ENCODE measurements at regions not wholly inside any gene's neighbourhood (a gene's known extent, or its start where the extent isn't known, plus 50 kb on each side); places are given as distances from the start of the nearest gene placed in this dataset.
"Not testable (repeated sequence)": the region's sequence is repeated elsewhere in the genome, so short reads cannot be mapped to it uniquely, and the experiment has no call there.

DNA sequence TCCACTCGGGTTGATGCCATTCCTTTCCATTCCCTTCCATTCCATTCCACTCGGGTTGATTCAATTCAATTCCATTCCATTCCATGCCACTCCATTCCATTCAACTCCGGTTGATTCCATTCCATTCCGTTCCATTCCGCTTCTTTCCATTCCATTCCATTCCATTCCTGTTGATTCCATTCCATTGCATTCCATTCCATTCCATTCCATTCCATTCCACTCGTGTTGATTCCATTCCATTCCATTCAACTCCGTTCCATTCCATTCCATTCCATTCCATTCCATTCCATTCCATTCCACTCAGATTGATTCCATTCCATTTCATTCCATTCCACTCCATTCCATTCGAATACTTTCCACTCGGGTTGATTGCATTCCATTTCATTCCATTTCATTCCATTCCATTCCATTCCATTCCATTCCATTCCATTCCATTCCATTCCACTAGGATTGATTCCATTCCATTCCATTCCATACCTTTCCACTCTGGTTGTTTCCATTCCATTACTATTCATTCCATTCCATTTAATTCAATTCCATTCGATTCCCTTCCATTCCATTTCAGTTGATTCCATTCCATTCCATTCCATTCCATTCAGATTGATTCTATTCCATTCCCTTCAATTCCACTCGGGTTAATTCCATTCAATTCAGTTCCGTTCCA lies 1141.8 kb downstream of the RPIA start:
- peak; percentile 36 for DNase-seq (ENCODE audit: low spot score)

DNA sequence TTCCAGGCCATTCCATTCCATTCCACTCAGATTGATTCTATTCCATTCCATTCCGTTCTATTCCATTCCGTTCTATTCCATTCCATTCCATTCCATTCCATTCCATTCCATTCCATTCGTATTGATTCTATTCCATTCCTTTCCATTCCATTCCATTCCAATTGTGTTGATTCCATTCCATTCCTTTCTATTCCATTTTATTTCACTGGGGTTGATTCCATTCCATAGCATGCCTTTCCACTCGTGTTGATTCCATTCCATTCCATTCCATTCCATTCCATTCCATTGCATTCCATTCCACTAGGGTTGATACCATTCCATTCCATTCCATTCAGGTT lies 1142.3 kb downstream of the RPIA start:
- peak; percentile 50 for DNase-seq (ENCODE audit: low spot score)

DNA sequence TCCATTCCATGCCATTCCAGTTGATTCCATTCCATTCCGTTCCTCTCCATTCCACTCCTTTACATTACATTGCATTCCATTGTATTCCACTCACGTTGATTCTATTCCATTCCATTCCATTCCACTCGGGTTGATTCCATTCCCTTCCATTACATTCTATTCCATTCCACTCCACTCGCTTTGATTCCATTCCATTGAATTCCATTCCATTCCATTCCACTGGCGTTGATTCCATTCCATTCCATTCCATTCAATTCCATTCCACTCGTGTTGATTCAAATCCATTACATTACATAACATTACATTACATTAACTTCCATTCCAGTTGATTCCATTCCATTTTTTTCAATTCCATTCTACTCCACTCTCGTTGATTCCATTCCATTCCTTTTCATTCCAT lies 1142.8 kb downstream of the RPIA start:
- no peak for DNase-seq (ENCODE audit: low spot score)

DNA sequence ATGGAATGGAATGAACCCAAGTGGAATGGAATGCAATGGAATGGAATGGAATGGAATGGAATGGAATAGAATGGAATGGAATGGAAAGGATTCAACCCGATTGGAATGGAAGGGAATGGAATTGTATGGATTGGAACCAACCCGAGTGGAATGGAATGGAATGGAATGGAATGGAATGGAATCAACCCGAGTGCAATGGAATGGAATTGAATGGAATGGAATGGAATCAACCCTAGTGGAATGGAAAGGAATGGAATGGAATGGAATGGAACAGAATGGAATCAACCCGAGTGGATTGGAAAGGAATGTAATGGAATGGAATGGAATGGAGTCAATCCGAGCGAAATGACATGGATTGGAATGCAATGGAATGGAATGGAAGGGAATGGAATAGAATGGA lies 1144.9 kb downstream of the RPIA start:
- peak; percentile 49 for DNase-seq (ENCODE audit: low spot score)

DNA sequence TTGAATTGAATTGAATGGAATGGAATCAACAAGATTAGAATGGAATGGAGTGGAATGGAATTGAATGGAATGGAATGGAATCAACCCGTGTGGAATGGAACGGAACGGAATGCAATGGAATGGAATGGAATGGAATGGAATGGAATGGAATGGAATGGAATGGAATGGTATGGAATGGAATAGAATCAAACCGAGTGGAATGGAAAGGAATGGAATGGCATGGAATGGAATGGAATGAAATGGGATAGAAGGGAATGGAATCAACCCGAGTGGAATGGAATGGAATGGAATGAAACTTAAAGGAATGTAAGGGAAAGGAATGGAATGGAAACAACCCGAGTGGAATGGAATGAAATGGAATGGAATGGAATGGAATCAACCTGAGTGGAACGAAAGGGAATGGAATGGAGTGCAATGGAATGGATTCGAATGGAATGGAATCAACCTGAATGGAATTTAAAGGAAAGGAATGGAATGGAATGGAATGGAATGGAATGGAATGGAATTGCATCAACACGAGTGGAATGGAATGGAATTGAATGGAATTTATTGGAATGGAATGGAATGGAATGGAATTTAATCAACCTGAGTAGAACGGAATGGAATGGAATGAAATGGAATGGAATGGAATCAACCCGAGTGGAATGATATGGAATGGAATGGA lies 1146.6 kb downstream of the RPIA start:
- no peak for DNase-seq (ENCODE audit: low spot score)

DNA sequence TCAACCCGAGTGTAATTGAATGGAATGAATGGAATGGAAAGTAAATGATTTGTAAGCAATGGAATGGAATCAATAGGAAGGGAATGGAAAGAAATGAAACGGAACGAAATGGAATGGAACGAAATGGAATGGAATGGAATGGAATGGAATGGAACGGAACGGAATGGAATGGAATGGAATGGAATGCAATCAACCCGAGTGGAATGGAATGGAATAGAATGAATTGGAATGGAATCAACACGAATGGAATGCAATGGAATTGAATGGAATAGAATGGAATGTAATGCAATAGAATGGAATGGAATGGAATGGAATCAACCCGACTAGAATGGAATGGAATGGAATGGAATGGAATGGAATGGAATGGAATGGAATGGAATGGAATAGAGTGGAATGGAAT lies 1148.7 kb downstream of the RPIA start:
- DNase-seq (ENCODE audit: low spot score): not testable (repeated sequence)

DNA sequence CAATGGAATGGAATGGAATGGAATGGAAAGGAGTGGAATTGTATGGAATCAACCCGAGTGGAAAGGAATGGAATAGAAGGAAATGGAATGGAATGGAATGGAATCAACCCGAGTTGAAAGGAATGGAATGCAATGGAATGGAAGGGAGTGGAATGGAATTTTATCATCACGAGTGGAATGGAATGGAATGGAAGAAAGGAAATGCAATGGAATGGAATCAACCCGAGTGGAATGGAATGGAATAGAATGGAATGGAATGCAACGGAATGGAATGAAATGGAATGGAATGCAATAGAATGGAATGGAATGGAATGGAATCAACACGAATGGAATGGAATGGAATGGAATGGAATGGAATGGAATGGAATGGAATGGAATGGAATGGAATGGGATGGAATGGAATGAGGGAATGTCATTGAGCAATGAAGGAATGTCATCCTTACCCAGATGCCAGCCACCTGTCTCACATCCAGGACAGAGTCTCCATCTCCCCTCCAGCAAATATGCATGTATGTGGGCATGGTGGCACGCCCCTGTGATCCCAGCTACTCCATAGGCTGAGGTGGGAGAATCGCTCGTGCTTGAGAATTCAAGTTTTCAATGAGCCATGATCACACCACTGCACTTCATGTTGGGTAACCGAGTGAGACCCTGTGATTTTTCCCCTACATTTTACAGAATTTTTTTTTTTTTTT lies 1149.5 kb downstream of the RPIA start:
- DNase-seq (ENCODE audit: low spot score): not testable (repeated sequence)

DNA sequence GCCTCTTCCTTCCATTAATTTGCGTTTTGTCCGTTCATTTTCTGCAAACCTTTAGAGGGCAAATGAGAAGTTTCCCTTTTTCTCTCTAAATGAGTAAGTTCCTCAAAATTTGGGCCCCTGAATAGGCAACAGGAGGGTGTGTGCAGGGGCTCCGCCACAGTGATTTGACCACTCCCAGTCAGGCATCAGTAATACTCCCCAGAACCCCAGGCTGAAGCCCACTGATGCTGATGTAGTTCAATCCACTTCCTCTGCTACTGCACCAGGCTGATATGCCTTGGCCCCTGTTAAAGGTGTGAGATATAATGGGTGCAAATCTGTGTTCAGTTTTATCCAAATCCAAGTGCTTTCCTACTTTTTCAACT lies 1150.0 kb downstream of the RPIA start:
- DNase-seq (ENCODE audit: low spot score): no peak

DNA sequence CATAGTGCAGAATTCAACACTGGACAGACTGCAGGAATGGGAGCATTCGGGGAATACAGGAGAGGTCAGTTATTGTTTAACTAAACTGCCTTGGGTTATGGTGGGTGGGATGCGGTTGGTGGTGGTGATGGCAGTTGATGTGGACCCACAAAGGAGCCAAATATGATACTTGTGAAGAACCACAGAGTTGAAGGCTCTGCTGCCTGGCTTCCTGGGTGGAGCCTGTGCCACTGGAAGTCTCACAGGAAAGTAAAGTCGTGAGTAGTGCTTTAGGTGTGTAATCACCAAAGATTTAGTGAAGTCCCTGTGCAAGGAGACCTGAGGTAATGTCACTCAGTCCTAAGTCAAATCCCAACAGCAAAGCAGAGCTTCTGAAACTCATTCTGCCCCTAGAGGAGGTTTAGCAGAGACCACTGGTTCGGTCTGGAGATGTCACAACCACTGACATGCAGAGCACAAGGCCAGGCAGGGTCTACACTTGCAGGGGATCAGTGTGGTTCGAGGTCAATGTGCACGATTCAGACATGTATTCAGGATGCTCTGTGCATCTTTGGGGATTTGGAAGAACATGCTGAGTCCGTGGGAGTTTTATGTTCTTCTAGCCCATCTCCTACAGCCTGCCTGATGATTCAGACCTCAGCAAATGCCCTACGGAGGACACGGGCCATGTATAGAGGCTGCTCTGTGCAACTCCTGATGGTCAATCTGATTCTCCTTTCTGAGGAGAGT lies 1150.9 kb downstream of the RPIA start:
- no peak for DNase-seq (ENCODE audit: low spot score)

DNA sequence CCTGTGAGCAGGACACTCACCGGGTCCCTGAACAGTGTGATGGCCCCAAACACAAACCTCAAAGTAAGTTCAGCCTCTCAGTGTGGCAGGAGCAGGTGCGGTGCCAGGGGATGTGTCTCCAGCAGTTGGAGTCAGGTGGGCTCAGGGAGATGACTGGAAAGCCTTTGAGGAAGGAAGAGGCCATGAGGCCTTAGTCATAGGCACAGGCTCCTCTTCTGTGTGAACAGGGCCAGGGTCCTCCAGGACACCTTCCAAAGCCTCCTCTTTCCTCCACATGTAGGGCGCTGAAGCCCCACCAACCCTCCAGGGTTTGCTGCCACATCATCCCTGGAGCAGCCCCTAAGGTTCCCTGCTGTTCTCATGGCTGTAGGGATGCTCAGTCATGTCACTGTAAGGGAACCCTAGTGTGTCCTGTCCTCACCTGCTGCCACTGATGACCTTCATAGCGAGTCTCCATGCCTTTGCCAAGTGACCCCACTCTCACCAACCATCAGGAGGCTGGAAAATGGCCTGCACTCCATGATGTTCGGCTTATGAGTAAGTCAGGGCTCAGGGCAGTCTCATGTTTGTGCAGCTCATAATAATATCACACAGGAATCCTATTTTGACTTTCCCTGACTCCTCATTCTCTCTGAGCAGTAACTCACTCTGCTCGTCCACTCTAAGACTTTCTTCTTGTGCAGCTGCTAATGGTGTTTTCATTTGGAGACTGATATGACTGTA lies 1152.9 kb downstream of the RPIA start:
- no peak for DNase-seq (ENCODE audit: low spot score)

DNA sequence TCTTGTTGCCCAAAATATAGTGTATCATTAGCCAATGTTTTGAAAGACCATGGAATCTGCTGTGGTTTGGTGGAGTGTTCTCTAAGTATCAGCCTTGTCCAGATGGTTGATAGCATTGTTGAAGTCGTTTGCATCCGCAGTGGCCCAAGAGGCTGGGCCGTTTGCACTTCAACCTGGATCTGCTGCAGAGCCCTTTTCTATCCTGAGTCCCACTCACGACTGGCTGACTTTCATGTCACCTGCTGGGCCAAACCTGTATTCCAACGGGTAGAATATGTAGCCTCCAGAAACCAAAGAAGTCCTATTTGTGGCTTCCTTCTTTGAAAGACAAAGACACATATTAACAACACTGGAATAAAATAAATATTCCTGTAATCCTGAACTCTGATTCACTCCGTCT lies 1154.1 kb downstream of the RPIA start:
- DNase-seq (ENCODE audit: low spot score): no peak

DNA sequence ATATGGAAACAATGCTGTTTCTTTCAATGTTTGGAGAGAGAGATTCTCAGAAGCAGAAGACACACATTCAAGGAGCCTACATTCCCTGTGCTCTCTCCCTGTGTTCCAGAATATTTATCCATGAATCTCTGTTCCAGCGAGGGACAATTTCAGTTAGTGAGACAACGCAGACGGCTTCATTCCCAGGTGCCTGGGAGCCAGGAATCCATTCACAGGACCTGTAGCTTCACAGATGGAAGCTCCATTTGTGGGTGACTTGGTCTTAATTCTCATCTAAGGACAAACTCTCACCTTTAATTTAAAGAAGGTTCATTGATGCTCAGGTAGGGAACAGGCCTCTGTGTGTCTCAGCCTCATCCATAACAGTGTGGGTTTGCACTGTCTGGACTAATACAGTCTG lies 1156.6 kb downstream of the RPIA start:
- no peak for DNase-seq (ENCODE audit: low spot score)

DNA sequence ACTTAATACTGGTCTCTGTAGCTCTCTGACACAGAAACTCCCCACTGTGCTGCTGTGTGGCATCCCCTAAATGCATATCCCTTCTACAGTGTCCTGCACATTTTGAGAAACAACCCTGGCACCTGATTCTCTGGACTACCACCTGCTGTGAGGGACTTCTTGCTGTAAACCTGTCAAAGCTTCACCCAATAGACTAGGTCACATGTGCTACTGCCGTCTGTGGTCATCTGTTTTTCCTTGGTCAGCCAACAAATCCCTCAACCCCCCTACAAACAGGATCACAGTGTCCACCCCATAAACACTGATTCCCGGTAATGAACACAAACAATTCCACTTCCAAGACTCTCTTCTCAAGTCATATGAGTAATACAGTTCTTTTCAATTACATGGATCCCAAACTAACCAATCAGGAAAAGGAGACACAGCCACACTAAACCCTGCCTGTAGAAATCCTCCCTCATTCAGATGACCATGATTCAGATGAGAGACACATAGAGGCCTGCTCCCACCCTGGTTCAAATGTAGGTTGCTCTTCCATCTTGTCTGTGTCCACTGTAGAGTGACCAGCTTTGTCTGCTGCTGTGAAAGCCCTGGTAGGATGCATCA lies 1157.4 kb downstream of the RPIA start:
- no peak for DNase-seq (ENCODE audit: low spot score)

DNA sequence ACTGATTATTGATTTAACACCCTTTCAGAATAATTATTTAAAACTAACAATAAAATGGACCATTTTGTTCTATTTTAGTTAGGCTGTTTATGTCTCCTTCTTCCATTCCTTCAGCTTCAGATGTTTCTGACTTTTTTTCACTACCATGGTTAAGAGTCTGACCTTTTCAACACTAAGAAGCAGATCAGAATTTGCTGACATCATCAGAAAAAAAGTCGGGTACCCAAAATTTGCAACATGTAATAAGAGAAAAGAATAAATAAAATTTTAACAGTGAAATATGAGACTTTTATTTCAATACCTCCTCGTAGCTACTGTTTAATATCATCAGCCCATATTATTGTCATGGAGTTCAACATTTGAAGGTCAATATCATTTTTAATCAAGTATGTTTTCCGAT lies 1158.3 kb downstream of the RPIA start:
- DNase-seq (ENCODE audit: low spot score): no peak

DNA sequence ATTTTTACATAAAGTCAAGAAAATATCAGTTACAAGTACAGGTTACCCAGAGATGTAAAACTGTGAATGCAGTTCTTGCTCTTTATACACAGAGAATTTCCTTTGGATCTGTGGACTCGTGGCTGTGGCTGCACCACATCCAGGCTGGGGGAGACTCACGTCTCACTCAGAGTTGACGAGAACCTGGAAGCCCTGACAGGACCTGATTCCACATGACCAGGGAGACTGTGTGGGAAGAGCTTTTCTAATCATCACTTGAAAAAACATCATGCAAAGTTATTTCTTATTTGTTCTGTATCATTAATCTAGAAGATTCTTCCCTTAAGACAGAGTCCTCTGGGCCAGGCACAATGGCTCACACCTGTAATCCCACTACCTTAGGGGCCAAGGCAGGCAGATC lies 1159.0 kb downstream of the RPIA start:
- no peak for DNase-seq (ENCODE audit: low spot score)

DNA sequence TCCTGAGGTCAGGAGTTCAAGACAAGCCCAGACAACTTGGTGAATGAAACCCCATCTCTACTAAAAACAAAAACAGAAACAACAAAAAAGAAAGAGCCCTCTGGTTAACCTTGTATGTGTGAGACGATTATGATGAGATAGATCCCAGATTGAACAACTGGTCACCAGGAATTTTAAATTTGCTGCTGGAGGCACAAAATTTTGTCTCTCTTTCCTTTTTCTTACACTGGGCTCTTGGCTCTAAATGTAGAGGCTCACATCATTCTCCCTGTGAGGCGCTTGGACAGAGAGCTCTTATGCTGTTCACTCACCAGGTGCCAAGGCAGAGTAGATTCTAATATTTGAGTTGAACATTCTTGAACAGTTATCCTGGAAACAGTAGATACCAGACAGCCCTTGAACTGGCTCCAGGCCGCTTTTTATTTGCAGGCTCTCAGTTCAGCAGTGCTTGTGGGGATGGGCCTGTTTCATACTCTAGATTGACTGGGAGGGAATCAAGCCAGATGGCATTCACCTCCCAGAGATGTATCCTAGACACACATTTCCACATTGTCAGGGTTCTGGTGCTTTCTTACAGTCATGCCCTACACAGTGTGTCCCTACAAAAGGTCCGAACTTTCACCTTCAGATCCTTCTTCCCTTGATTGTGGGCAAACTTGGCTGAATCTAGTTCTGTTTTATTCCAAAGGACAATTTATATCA lies 1159.6 kb downstream of the RPIA start:
- DNase-seq (ENCODE audit: low spot score): no peak

DNA sequence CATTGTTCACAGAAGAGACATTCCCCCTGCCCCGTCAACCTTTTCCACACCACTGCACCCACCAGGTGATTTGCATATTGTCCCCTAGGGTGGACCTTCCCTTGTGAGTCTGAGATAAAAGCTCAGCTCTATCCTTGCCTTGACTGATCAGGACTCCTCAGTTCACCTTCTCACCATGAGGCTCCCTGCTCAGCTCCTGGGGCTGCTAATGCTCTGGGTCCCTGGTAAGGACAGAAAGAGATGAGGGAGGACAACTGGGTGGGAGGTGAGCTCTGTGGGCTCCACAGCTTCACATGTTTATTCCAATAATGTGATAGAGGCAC lies 1160.1 kb downstream of the RPIA start:
- no peak for DNase-seq (ENCODE audit: low spot score)

DNA sequence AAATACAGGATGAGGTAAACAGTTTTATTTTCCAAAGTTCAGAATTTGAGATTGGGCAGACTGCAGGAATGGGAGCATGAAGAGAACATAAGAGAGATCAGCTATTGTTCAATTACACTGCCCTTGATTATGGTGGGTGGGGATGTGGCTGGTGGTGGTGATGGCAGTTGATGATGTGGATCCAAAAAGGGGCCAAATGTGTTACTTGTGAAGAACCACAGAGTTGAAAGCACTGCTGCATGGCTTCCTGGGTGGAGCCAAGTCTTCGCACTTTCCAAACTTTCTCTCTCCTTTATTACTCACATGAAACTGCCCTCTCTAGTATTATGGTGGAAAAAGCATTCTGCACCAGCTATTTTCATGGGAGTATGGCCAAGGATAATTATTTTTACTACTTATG lies 1162.0 kb downstream of the RPIA start:
- not testable (repeated sequence) for DNase-seq (ENCODE audit: low spot score)

DNA sequence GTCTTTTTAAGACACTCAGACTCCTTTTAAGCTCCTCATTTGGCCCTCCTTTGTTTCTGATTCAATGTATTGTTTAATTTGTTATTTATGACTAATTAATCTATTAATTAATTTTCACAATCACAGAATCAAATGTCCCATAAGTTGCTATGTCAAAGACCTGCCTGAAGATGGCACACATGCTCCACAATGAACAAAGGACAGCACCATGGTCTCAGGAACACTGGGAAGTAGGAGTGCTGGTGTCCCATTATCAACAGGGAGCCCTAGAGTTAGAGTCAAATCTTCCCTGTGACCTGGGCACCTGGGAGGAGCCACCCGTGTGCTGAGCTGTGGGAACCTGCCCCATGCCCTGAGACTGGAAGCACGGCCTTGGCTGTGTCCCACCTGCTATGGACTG lies 1164.3 kb downstream of the RPIA start:
- DNase-seq (ENCODE audit: low spot score): not testable (repeated sequence)

DNA sequence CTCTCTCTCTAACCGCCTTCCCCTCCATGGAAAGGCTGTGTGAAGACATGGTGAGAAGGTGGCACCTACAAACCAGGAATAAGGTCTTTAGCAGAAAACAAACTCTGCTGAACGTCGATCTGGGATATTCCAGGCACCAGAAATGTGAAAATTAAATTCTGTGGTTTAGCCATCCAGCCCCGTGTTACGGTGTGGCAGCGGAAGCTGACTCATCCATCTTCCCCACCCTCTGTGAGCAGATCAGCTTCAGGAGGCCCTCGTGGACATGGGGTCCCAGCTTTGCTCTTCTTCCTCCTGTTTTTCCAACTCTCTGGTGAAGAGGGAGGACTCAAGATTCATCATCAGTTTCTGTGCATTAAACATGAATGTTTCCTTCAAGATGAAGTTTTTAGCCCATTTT lies 1164.8 kb downstream of the RPIA start:
- DNase-seq (ENCODE audit: low spot score): not testable (repeated sequence)

DNA sequence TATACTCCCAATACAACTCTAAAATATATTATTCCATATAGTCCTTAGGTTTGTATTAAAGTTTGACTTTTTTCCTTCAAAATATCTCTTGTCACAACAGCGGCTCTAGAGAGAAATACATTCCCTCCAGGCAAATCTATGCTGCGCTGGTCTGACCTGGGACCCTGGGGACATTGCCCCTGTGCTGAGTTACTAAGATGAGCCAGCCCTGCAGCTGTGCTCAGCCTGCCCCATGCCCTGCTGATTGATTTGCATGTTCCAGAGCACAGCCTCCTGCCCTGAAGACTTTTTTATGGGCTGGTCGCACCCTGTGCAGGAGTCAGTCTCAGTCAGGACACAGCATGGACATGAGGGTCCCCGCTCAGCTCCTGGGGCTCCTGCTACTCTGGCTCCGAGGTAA lies 1170.7 kb downstream of the RPIA start:
- DNase-seq (ENCODE audit: low spot score): not testable (repeated sequence)

Data from SK-N-DZ (cell line).